ENCODE measurements at regions not wholly inside any gene's neighbourhood (a gene's known extent, or its start where the extent isn't known, plus 50 kb on each side); places are given as distances from the start of the nearest gene placed in this dataset.

- no peak for TF ChIP-seq EZH2 (IDR thresholded peaks at IDR 0.05; ENCODE audit: borderline replicate concordance, control insufficient read depth, low read depth, low read length)
- TF ChIP-seq CHD2 (IDR thresholded peaks at IDR 0.05; ENCODE audit: borderline replicate concordance, low read depth, low read length), result no peak
- no peak for TF ChIP-seq SRF (IDR thresholded peaks at IDR 0.05; ENCODE audit: low read depth in 2 of 2, low read length in 2 of 2)
- no peak for TF ChIP-seq ZBTB40 (IDR thresholded peaks at IDR 0.05; ENCODE audit: borderline replicate concordance)
- TF ChIP-seq EGR1 (IDR thresholded peaks at IDR 0.05; ENCODE audit: borderline replicate concordance in 1 of 2, low read depth in 2 of 2, low read length in 2 of 2), result no peak
- no peak for TF ChIP-seq JUND (IDR thresholded peaks at IDR 0.05; ENCODE audit: low read depth, low read length)
- TF ChIP-seq CTCF (IDR thresholded peaks at IDR 0.05 in 2 of 3, conservative IDR thresholded peaks at IDR 0.05 in 1 of 3; ENCODE audit: control insufficient read depth in 2 of 3, extremely low read depth in 1 of 3, insufficient read depth in 1 of 3, low read depth in 3 of 3, low read length in 3 of 3), result no peak
- no peak for TF ChIP-seq TAF1 (IDR thresholded peaks at IDR 0.05; ENCODE audit: borderline replicate concordance, low read depth, low read length)
- no peak for TF ChIP-seq ZBTB33 (IDR thresholded peaks at IDR 0.05)
- TF ChIP-seq PAX8 (IDR thresholded peaks at IDR 0.05), result no peak
- no peak for TF ChIP-seq HDAC6 (IDR thresholded peaks at IDR 0.05; ENCODE audit: unreplicated experiment)
- TF ChIP-seq ZBTB4 (CRISPR knock-in tag; IDR thresholded peaks at IDR 0.05), result no peak
Observed at GRCh38 chr1:245062741-245063305, 92.0 kb upstream of the KIF26B start.
